ENCODE measurements at regions not wholly inside any gene's neighbourhood (a gene's known extent, or its start where the extent isn't known, plus 50 kb on each side); places are given as distances from the start of the nearest gene placed in this dataset.

DNA sequence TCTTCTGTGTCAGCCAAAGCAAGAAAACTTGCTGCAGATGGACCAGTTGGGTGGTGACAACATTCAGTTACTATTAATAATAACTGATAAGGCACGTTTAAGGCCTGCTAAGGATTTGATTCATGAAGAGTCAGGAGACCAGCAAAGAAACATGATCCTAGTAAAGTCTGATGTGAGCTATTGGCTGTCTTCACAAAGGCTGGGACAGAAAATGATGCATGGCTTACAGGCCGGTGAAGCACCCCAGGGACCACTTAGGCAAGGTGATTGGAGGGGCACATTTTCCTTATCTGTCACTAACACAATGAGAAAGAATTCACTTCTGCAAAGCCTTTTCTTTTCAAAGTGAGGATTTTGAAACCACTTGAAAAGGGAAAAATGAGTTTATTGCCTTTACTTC lies 65.4 kb upstream of the TRPC3 start:
- no peak for DNase-seq (ENCODE audit: low read depth, low spot score)
- CTCF ChIA-PET = no interaction called here
- POLR2A ChIA-PET = no interaction called here
- H3K4me3 ChIP-seq (ENCODE audit: low read depth, low read length) = no peak overlapping the region
- TF ChIP-seq, protein P1, sequence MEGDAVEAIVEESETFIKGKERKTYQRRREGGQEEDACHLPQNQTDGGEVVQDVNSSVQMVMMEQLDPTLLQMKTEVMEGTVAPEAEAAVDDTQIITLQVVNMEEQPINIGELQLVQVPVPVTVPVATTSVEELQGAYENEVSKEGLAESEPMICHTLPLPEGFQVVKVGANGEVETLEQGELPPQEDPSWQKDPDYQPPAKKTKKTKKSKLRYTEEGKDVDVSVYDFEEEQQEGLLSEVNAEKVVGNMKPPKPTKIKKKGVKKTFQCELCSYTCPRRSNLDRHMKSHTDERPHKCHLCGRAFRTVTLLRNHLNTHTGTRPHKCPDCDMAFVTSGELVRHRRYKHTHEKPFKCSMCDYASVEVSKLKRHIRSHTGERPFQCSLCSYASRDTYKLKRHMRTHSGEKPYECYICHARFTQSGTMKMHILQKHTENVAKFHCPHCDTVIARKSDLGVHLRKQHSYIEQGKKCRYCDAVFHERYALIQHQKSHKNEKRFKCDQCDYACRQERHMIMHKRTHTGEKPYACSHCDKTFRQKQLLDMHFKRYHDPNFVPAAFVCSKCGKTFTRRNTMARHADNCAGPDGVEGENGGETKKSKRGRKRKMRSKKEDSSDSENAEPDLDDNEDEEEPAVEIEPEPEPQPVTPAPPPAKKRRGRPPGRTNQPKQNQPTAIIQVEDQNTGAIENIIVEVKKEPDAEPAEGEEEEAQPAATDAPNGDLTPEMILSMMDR (IDR thresholded peaks at IDR 0.05; ENCODE audit: insufficient read depth, low read length, missing control alignments) = no peak

DNA sequence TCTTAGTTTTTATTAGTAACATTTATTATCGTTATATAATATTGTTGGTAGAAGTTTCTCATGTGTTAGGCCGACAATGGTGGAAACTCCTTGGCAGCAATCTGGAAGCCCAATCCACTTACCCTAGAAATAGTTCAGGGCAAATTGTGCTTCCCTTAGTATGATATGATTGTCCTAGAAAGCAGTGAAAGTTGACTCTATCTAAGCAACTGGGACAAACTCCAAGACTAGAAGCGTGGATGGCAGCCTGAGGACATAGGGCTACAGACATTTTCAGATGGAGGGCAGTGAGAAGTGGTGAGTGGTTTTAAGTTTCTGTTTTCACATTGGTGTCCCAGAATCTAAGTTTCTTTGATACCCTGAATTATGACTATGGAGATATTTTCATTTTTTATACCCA lies 63.3 kb upstream of the TRPC3 start:
- ChIA-PET CTCF (no interaction called here), POLR2A (no interaction called here)
- TF ChIP-seq, protein P1 (IDR thresholded peaks at IDR 0.05; ENCODE audit: insufficient read depth, low read length, missing control alignments) = no peak
- no peak overlapping the region for H3K4me3 ChIP-seq (ENCODE audit: low read depth, low read length)
- DNase-seq (ENCODE audit: low read depth, low spot score) = no peak

DNA sequence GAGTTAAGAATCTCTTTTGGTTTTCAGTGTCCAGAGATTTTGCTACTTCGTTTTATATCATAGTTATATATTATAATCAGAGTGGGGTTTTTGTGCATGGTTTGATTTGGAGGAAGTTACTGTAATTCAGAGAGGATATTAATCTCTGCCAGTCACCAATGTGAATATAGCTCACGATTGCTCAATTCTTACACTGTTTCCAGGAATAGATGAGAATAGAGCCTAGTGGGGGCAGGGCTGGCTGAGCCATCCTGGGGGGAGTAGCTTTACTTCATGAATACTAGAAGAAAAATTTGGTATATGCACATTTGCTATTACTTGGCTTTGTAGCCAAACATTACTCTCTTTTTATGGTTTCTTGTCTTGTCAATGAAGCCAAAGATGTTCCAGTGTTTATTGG lies 60.9 kb upstream of the TRPC3 start:
- H3K4me3 ChIP-seq (ENCODE audit: low read depth, low read length) = no peak overlapping the region
- DNase-seq (ENCODE audit: low read depth, low spot score) = no peak
- POLR2A ChIA-PET = no interaction called here
- CTCF ChIA-PET = no interaction called here
- TF ChIP-seq, protein P1 (IDR thresholded peaks at IDR 0.05; ENCODE audit: insufficient read depth, low read length, missing control alignments) = no peak

DNA sequence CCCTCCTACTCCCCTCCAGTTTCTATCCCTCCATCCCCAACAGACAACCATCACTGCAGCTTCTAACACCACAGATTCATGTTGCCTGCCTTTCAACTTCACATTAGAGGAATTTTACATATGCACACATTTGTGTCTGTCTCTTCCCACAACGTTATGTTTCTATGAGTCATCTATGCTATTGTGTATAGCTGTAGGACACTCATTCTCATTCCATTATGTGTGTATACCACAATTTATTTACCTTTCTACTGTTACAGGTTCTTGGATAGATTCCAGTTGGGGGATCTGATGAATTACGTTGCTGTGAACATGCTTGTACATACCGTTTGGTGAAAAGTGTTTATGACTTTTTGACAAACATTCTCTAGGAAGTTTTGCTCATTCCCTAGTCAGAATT lies 58.8 kb upstream of the TRPC3 start:
- ChIA-PET POLR2A (no interaction called here), CTCF (no interaction called here)
- TF ChIP-seq, protein P1 (IDR thresholded peaks at IDR 0.05; ENCODE audit: insufficient read depth, low read length, missing control alignments) = no peak
- no peak for DNase-seq (ENCODE audit: low read depth, low spot score)
- no peak overlapping the region for H3K4me3 ChIP-seq (ENCODE audit: low read depth, low read length)

DNA sequence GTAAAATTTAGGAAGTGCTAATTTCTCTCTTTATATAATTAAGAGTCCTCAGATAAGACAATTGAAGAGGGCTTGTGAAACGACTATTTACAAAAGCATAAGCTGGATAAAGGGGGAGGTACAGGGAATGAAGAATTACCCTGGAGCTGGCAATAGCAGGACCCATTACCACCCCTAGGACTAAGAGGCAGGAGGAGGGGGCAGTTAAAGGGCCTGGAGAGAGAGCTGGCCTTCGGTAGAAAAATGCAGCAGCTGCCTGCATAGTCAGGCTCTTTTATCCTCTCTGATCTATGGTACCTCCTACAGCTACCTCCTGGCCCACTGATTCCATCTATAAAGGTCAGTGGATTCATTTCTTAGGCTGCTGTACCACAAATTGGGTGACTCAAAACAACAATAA lies 57.7 kb upstream of the TRPC3 start:
- POLR2A ChIA-PET = no interaction called here
- no peak for DNase-seq (ENCODE audit: low read depth, low spot score)
- TF ChIP-seq, protein P1 (IDR thresholded peaks at IDR 0.05; ENCODE audit: insufficient read depth, low read length, missing control alignments) = no peak
- CTCF ChIA-PET = no interaction called here
- H3K4me3 ChIP-seq (ENCODE audit: low read depth, low read length) = no peak overlapping the region

DNA sequence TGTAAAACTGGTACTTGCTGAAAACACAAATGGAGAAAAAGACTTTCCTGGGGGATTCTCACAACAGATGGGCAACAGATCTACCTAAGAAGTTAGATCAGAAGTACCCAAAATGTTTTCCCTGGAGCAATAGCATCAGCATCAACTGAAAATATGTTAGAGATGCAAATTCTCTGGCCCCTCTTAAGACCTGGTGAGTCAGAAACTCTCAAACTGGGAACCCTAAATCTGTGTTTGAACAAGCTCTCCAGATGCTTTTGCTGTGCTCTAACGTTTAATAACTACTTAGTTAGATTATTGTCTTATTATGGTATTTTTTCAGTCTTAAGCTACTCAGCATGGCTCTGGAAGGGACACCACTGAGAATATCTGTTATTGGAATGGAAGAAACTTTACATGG lies 55.2 kb upstream of the TRPC3 start:
- ChIA-PET POLR2A (no interaction called here), CTCF (no interaction called here)
- TF ChIP-seq, protein P1 (IDR thresholded peaks at IDR 0.05; ENCODE audit: insufficient read depth, low read length, missing control alignments) = no peak
- DNase-seq (ENCODE audit: low read depth, low spot score) = no peak
- no peak overlapping the region for H3K4me3 ChIP-seq (ENCODE audit: low read depth, low read length)

Measured in AG04449 (cell line).